ENCODE measurements at regions not wholly inside any gene's neighbourhood (a gene's known extent, or its start where the extent isn't known, plus 50 kb on each side); places are given as distances from the start of the nearest gene placed in this dataset.

GRCh38 chr16:86242244-86243122, 267.8 kb upstream of the FOXF1 start:
- TF ChIP-seq CTCF (IDR thresholded peaks at IDR 0.05) (no peak), POLR2A (IDR thresholded peaks at IDR 0.05) (no peak)

Data from testis (tissue), 2 donors.